ENCODE measurements at regions not wholly inside any gene's neighbourhood (a gene's known extent, or its start where the extent isn't known, plus 50 kb on each side); places are given as distances from the start of the nearest gene placed in this dataset.

DNA sequence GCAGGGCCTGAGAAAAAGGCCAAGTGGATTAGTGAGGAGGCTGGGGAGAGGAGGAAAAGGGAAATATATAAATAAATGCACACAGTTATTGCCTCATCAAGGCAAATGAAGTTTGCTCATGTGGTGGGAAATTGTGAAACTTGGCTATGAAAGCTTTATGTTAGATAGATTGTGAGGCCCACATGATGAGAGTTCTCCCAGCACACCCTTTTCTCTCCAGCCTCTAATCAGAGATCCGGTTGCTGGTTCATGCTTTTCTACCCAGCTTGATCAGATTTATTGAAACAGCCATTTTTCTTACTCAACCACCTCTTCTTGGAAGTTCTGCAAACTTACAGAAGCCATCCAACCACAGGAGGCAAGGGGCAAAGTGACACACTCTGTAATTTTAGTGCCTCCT lies 125.8 kb upstream of the KLF4 start:
- no peak for DNase-seq (ENCODE audit: low spot score)

DNA sequence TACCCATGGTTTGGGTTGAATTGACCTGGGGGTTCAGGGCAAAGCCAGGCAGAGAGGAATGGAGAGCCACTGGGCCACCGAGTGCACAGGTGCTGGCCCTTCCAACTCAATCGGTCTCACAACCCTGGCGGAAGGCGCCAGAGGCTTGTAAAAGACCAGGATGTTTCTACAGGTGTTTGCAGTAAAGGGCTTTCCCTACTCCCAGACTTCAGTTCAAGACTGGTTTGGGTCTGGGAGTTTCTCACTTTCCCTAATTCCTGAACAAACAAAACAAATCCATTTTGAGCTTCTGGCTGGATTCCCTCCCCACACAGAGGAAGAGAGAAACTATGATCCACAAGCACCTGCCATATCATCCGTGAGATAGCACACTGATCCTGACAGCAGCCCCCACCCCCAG lies 125.2 kb upstream of the KLF4 start:
- DNase-seq (ENCODE audit: low spot score) = no peak

DNA sequence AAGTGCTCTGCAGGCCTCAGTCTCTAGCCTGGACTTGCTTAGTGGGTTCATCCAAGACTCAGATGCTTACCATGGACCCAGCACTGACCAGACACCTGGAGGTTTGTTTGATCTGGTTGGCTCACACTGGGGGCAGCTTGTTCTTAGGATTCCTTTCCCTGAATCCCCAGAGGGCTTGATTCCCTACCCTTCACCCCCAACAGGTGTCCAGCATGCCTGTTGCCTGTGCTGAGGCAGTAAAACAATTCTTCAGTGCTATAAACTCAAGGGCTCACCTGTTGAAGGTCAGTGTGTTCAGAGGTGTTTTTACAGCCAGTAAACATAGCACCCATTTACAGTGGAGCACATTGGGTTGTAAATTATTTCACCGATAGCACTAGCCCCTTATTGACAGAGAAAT lies 123.8 kb upstream of the KLF4 start:
- no peak for DNase-seq (ENCODE audit: low spot score)

DNA sequence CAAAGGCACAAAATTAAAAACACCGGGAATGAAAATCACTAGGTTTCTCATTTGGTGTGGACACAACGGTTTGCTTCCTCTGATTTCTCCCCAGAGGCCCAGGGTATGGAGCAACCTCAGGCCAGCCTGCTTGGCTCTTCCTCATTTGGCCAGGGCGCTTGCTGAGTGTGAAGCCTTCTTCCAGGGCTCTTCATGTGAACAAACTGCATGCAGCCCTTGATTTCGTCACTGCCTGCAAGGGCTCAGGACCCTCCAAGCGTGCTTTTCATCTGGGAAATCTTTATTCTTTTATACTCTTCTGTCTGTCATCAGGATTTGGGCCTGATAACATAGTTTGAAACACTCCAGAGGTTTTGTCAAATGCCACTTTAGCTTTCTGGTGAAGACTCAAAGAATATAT lies 122.6 kb upstream of the KLF4 start:
- peak; percentile 64 for DNase-seq (ENCODE audit: low spot score)

DNA sequence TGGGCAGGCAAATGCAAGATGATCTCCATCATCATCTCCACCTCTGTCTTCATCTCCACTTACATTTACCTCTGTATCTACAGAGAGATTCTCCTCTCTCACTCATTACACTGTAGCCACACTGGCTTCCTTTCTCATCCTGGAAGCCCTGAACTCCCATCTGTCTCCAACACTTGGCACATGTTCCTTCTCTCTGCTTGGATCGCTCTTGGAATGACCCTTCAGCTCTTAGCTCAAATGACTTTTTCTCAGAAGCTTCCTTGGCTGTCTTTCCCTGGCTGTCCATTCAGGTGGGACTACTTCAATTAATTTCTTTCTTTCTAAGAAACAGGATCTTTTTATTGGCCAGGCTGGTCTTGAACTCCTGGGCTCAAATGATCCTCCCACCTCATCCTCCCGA lies 120.0 kb upstream of the KLF4 start:
- no peak for DNase-seq (ENCODE audit: low spot score)

DNA sequence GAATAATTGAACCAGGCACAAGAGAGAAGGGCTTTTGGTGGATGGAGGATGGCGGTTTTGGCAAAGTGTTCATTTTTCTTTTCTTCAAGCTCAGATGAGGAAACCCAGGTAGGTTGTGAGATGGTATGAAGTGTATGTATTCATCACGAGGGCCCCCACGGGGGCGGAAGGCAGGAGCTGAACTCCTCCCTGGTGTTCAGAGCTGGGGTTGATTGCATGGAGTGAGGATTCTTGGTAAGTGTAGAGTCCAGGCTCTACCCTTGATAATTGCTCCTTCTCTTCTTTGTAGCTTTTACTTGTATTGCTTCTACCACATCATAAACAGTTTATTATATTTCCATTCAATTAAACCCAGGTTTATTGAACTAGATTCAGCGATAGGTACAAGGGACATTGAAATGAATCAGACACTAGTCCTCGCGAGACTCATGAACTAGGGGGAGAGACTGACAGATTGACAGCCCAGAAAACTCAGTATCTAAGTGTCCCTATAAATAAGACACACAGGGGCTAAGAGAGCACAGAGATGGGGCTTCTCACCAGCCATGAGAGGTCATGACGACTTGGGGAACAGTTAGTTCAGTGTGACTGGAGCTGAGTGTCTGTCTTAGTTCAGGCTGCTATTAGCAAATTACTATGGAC lies 116.7 kb upstream of the KLF4 start:
- DNase-seq (ENCODE audit: low spot score) = no peak

DNA sequence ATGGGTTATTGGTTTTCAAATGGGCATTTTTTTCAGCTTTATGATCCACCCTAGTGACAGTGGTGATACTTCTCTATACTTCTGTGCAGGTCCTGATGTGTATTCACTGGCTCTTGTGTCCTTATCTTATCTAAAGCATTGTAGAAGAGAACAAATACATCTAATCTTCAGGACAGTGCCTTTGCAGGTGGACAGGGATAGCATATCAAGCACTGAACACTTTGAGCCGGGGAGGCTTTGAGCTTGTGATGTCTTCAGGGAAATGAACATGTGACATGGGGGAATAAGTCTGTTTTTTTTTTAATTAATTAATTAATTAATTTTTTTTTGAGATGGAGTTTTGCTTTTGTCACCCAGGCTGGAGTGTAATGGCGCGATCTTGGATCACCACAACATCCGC lies 115.5 kb upstream of the KLF4 start:
- DNase-seq (ENCODE audit: low spot score) = no peak

DNA sequence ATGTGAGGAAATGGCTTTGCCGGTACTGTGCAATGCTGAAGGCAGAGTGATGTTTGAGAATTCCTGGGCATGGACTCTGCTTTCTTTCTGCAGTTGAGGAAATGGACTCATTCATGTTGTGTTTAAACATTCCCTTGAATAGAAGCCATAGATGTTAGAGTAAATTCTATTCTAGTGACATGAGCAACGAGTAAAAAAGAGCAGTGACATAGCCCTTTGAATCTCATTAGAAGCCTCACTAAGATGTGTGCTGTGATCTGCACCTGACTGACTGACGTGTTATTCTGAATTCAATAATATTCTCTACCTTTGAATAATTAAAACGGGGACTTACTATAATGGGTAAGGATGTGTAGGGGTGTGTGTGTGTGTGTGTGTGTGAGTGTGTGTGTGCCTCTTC lies 113.7 kb upstream of the KLF4 start:
- DNase-seq (ENCODE audit: low spot score) = no peak

DNA sequence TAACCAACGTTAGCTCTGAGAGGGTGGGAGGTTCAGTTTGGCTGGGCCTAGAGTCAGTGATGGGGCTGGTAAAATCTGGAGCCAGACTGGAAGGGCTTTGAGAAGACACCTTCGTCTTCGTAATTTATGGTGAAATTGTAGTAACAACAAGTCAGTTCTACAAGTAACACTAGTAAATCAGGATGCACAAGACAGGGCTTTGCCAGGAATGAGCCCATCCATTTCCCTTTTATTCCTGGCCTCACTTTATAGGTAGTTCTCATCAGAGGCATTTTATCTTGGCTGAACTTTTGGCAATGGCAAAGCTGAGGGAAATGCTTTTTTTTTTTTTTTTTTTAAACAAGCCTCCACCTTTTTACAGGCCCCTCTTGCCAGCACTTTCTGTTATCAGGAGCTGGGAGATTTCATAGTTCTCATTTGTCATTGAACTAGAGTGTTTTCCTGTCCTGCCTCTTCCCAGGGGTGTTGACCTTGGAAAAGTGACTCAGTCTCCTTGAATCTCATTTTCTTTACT lies 110.5 kb upstream of the KLF4 start:
- DNase-seq (ENCODE audit: low spot score) = no peak

DNA sequence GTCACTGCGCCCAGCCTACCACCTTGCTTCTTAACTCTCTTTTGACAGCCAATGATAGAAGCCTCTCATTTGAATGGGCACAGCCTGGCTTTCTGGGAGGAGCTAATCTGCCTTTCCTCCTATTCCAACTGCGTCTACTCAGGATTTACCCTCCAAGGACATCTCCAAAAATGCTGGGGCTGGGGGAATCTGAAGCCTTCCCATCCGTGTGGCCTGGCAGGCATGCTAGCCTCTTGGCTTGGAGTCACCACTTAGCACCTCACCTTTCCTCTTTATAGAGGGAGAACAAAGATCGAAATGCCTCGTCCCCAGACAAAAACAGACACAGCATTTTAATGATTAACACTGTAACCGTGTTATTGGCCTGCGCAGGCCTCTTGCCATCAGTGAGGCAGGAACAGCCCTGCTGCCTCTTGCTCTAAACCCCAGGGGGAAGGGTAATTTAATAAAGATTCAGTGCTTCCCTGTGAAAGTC lies 108.2 kb upstream of the KLF4 start:
- DNase-seq (ENCODE audit: low spot score) = no peak

DNA sequence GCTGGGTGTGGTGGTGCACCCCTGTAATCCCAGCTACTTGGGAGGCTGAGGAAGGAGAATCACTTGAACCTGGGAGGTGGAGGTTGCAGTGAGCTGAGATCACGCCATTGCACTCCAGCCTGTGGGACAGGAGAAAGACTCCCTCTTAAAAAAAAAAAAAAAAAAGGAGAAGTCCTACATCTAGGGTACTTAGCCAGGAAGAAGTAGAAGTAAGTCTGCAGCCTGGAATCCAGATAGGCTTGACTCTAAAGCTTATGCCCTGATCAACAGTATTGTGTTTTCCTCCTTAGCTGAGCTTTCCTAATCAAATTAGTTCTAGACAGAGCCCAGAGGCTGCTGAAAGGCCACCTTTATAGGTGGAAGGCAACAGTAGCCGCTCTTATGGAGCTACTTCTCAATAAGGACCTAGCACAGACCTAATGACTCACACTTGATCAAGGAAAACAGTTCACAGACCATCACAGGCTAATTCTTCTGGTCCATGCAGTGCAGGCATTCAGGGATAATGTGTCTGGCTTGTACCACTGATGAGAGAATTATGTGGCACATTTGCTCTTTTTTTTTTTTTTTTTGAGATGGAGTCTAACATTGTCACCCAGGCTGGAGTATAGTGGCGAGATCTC lies 105.5 kb upstream of the KLF4 start:
- DNase-seq (ENCODE audit: low spot score) = no peak

DNA sequence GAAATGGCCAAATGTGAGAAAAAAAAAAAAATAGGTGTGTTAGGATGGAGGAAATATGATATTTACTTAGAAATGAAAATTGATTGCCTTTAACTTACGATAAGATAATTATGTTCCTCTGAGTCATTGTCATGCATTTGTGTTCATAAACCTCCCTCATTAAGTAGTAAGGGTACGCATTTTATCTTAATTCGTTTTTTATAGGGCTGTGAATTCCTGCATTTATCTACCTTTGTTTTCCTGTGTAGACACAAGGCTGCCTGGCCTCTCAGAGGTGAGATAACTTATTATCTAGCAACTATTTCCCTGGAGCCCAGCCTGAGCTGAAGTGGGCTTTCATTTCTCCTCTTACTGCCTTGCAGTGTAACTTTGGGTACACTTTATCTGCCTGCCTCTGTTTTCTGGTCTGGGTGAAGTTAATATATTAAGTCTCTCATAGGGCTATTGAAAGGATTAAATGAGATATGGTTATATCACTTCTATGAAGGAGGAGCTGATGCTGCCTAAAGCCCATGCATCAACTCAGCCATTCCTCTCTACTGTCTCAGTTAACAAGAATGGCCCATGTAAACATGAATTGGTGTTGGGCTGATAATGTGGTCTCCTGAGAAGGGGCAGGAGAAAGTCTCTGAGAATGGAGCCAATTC lies 103.8 kb upstream of the KLF4 start:
- DNase-seq (ENCODE audit: low spot score) = no peak

DNA sequence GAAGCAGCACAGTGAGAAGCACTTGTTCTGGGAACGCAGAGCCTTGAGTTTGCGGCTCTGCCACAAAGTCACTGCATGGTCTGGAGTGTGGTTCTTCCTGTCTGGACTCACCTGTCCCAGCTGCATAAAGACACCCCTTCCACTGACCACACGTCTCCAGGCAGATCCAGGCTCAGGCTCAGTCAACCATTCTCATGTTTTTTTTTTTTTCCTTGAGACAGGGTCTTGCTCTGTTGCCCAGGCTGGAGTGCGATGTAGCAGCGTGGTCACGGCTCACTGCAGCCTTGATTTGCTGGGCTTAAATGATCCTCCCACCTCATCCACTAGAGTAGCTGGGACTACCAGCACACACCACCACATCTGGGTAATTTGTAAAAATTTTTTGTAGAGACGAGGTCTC lies 102.9 kb upstream of the KLF4 start:
- DNase-seq (ENCODE audit: low spot score) = no peak

DNA sequence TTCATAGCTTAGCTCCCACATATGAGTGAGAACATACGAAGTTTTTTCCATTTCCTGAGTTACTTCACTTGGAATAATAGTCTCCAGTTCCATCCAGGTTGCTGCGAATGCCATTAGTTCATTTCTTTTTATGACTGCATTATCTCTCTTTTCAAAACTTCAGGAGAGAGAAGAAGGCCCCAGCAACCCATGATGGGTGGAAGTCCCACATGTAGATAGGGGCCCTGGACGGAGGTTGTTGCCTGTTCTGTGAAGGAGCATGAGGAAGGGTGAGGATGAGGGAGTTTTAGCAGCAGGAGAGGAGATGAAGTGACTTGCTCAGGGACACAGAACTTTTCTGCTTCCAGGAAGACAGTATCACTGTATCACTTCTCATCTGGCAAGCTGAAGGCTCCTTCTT lies 102.2 kb upstream of the KLF4 start:
- no peak for DNase-seq (ENCODE audit: low spot score)

DNA sequence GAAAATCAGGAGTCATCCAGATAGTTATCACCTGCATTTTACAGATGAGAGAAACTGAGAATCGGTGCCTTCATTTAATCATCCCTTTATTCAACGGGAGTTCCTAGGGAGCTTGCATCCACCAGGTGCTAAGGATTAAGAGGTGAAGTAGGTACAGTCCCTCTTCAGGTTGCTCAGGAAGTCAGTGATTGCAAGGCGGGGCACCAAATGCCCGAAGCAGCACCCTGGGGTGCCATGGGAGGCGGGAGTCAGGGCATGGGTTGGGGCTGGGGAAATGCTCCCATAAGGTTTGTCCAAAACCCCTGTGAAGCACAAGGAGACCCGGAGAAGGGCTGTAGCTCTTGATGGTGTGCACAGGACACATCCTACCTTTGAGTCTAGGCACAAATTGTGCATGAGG lies 98.8 kb upstream of the KLF4 start:
- DNase-seq (ENCODE audit: low spot score) = no peak

DNA sequence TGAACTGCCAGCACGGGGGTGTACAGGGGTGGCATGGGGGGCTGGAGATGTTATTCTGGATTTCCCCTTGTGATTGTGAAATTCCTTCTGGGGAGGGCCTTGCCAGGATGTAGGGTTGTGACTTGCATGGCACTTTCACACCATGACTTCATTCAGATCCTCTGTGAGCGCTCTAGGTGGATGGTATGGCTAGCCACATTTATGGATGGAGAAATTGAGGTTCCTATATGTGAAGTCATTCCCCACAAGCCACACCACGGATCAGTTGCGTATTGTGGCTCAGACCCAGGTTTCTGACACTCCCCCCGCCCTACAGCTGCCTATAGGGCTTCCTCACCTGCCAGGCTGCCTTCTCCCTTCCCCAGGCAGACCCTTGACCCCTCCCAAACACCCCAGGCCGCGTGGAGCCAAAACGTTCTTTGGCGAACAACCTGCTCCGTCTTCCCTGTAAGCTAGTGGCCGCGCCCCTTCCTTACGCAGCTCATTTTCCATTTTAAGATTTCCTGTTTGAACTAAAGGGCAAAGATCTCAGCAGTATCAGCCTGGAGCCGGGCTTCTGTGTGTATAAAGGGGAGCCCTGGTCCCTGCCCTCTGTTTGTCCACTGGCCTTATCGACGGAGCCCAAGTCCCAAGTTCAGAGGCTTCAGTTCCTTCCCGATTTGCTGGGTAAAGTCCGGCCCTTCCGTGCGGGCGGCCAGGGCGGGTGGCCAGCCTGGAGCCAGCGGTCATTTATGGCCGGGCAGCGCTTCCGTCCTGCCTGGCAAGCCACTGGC lies 97.8 kb upstream of the KLF4 start:
- DNase-seq (ENCODE audit: low spot score) = peak; percentile 4

DNA sequence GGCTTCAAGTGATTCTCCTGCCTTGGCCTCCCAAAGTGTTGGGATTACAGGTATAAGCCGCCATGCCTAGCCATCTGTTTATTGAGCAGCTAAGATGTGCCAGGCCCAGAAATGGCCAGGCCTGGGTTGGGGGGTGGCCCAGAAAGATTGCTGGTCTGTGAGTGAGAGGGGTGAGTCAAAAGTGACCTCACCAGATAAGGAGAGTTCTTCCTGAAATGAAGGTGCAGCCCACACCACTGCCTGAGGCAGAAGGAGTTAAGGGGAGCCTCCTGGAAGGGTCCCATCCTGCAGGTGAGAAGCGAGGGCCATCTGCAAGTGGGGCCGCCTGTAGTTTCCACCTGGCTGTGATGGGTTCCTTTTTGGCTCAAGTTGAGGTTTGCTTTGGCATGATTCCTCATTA lies 96.9 kb upstream of the KLF4 start:
- DNase-seq (ENCODE audit: low spot score) = no peak

DNA sequence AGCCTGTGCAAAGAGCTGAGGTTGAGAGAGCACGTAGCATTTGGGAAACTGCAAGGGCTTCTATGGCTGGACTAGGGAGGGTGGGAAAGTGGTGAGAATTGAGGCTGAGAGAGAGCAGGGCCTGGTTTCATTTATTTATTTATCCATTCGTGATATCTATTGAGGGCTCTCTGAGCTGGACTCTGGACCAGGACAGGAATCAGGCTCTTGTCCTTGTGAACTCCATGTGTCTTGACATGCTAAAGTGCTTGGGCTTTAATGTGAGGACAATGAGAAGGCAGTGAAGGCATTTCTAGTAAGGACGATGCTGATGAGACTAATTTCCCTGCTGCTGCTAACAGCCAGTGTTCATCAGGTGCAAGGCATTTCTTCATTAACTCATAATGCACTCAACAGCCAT lies 95.9 kb upstream of the KLF4 start:
- no peak for DNase-seq (ENCODE audit: low spot score)

DNA sequence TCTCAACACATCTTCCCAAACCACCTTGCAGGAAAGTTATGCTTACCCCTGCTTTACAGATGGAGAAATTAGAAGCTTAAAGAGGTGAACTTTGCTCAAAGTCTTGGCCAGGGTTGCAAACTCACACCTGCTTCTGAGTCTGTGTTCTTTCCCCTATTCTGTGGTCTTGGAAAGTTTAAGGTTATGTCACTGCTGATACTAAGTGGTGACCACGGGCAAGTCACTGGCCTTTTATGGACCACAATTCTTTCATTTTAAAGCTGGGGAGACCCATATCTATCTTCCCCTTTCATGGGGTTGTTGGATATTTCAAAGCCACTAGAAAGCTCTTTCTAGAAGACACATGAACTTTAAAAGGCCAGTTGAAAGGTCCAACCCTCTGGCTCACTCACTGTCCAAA lies 95.4 kb upstream of the KLF4 start:
- DNase-seq (ENCODE audit: low spot score) = no peak

DNA sequence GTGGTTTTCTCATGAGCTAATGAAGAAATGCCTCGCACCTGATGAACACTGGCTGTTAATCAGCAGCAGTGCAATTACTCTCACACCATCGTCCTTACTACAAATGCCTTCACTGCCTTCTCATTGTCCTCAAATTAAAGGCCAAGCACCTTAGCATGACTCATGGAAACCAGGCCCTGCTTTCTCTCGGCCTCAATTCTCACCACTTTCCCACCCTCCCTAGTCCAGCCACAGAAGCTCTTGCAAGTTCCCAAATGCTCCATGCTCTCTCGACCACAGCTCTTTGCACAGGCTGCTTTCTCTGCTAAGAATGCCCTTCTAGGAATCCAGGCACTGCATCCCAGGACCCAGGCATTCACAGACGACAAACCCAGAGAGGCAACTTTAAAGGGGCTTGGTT lies 94.6 kb upstream of the KLF4 start:
- DNase-seq (ENCODE audit: low spot score) = no peak

DNA sequence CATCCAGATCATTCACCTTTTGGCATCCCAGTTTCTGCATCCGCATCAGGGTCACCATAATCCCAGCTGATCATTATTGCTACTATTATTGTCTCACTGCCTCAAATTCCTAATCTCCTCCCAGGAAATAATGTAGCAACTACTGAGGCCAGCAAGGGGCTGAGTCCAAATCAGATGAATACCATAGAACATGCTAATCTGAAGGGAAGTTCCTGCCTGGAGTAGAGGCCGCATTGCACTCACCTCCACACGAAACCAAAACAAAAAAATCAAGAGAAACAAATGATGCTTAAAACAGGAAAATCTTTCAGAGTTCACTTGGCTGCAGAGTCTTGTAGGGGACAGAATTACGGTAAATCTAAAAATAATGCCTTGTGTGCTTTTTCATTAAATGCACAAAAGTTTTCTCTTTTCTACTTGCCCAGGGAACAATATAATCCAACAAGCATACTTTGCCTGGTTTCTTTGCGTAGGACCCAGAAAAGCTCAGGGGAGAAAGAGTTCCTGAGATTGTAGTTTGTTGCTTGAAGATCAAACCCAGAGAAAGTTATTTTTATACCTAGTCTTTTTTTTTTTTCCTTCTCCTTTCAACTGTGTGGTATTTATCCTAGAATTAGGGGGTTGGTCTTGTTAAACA lies 87.7 kb upstream of the KLF4 start:
- DNase-seq (ENCODE audit: low spot score) = no peak

DNA sequence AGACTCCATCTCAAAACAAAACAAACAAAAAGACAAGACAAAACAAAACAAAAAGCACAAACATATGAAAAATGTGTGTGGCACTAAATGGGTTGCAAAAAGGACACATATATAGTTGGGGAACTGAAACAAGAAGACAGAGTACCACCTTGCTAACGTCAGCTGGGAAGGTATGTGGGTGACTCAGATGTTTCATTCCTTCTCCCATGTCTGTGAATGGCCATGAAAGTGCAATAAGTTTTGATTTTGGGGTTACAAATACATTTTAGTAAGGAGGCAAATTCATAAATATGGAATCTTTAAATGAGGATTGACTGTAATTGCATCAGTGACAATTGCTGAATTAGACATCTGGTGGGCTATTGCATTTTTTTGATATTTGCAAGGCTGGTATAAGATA lies 81.6 kb upstream of the KLF4 start:
- DNase-seq (ENCODE audit: low spot score) = no peak
